HG03571 (cell line): ENCODE measurements at regions not wholly inside any gene's neighbourhood (a gene's known extent, or its start where the extent isn't known, plus 50 kb on each side); places are given as distances from the start of the nearest gene placed in this dataset.

Experiments
- ATAC-seq: cut with Tn5 transposase; IDR thresholded peaks from one replicate; pipeline ENCODE4 v1.9.1; 2021; ENCODE audit not compliant: unreplicated experiment

GRCh38 chr13:74322562-74322961 is 188.4 kb upstream of the KLF12 start:
- no peak for ATAC-seq

GRCh38 chr13:74320282-74320681 is 186.1 kb upstream of the KLF12 start:
- ATAC-seq, result no peak

GRCh38 chr13:74316547-74316946 is 182.3 kb upstream of the KLF12 start:
- ATAC-seq, result no peak

- ATAC-seq, result no peak
Measured at GRCh38 chr13:74306496-74306895, 172.3 kb upstream of the KLF12 start.

GRCh38 chr13:74305876-74306275 is 171.7 kb upstream of the KLF12 start:
- no peak for ATAC-seq

- ATAC-seq, result no peak
Measured at GRCh38 chr13:74301258-74301935, 167.2 kb upstream of the KLF12 start.

GRCh38 chr13:74300162-74300561 is 166.0 kb upstream of the KLF12 start:
- ATAC-seq, result no peak

GRCh38 chr13:74299721-74300120 is 165.5 kb upstream of the KLF12 start:
- no peak for ATAC-seq

GRCh38 chr13:74298923-74299322 is 164.7 kb upstream of the KLF12 start:
- ATAC-seq, result no peak

GRCh38 chr13:74289861-74290773 is 155.9 kb upstream of the KLF12 start:
- no peak for ATAC-seq

- no peak for ATAC-seq
Measured at GRCh38 chr13:74289107-74289506, 154.9 kb upstream of the KLF12 start.

GRCh38 chr13:74288361-74288911 is 154.2 kb upstream of the KLF12 start:
- ATAC-seq, result no peak

- no peak for ATAC-seq
Measured at GRCh38 chr13:74287724-74288169, 153.5 kb upstream of the KLF12 start.

- no peak for ATAC-seq
Measured at GRCh38 chr13:74280795-74281490, 146.7 kb upstream of the KLF12 start.

- ATAC-seq, result no peak
Measured at GRCh38 chr13:74280093-74280794, 146.0 kb upstream of the KLF12 start.

- ATAC-seq, result no peak
Measured at GRCh38 chr13:74278901-74279300, 144.7 kb upstream of the KLF12 start.

- ATAC-seq, result no peak
Measured at GRCh38 chr13:74274916-74275315, 140.7 kb upstream of the KLF12 start.

- ATAC-seq, result no peak
Measured at GRCh38 chr13:74273581-74273980, 139.4 kb upstream of the KLF12 start.

- no peak for ATAC-seq
Measured at GRCh38 chr13:74272826-74273225, 138.6 kb upstream of the KLF12 start.

GRCh38 chr13:74270018-74270417 is 135.8 kb upstream of the KLF12 start:
- ATAC-seq, result no peak

GRCh38 chr13:74266861-74267260 is 132.7 kb upstream of the KLF12 start:
- ATAC-seq, result no peak
